GM10248 (cell line): ENCODE measurements at regions not wholly inside any gene's neighbourhood (a gene's known extent, or its start where the extent isn't known, plus 50 kb on each side); places are given as distances from the start of the nearest gene placed in this dataset.

Source experiments
- CTCF ChIA-PET: fragments of 300-600 bp; sonication (Branson Sonifier 250); formaldehyde crosslinking; extraction: SDS; loops from one replicate; lab custom pipeline; 2021; ENCODE audit warnings: antibody characterized with exemption; lab: Yijun Ruan, JAX
- POLR2A ChIA-PET: fragments of 350-650 bp; sonication (Branson Sonifier 250); formaldehyde crosslinking; extraction: SDS; loops from one replicate; lab custom pipeline; 2020; ENCODE audit warnings: antibody characterized with exemption; lab: Yijun Ruan, JAX
- DNase-seq: peaks from one replicate; pipeline ENCODE4 v3.0.0; 2012; ENCODE audit errors: extremely low spot score
- TF ChIP-seq, protein P1 (sequence below): IDR thresholded peaks from 2 replicates; pipeline ENCODE4 v1.5.1; 2012; ENCODE audit warnings: mild to moderate bottlenecking, low read depth; ENCODE audit errors: extremely low read depth, missing control alignments, control extremely low read depth

DNA sequence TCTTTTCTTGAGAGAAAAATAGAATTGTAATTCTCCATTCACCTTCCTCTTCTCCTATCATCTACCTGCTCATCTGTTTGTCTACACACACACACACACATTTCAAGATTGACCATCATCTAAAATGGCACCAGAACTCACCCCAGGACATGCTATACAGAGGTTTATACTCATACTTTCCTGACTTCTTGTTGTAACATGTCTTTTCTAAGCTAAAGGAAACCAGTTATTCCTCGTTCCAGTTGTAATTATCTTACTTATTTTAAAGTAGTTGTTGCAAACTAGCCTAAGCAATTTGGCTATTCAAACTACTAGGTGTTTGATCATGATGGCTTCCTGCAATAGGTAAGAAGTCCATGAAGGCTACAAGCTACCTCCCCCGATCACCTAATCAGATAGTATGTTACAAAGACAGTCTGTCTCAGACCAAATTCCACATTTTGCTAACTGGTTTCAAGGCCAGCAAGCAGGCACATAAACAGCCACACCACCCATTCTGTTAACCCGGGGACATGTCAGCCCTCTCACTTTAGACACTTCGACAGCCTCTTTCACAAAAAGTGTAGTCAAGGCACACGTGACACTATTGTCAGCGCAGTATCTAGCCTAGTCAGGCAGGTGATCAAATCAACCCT lies 189.7 kb downstream of the SHQ1 start:
- TF ChIP-seq, protein P1, sequence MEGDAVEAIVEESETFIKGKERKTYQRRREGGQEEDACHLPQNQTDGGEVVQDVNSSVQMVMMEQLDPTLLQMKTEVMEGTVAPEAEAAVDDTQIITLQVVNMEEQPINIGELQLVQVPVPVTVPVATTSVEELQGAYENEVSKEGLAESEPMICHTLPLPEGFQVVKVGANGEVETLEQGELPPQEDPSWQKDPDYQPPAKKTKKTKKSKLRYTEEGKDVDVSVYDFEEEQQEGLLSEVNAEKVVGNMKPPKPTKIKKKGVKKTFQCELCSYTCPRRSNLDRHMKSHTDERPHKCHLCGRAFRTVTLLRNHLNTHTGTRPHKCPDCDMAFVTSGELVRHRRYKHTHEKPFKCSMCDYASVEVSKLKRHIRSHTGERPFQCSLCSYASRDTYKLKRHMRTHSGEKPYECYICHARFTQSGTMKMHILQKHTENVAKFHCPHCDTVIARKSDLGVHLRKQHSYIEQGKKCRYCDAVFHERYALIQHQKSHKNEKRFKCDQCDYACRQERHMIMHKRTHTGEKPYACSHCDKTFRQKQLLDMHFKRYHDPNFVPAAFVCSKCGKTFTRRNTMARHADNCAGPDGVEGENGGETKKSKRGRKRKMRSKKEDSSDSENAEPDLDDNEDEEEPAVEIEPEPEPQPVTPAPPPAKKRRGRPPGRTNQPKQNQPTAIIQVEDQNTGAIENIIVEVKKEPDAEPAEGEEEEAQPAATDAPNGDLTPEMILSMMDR: no peak
- ChIA-PET CTCF (interaction anchor here (0.9 to 3.6 kb wide), 6 partner anchors 8 to 783 kb away, joined by 3 to 36 read pairs (median 3); no protein-coding TSS in a partner anchor), POLR2A (interaction anchor here (0.8 kb wide), 1 partner anchor 534 kb away, joined by 3 read pairs; no protein-coding TSS in a partner anchor)
- DNase-seq: no peak

DNA sequence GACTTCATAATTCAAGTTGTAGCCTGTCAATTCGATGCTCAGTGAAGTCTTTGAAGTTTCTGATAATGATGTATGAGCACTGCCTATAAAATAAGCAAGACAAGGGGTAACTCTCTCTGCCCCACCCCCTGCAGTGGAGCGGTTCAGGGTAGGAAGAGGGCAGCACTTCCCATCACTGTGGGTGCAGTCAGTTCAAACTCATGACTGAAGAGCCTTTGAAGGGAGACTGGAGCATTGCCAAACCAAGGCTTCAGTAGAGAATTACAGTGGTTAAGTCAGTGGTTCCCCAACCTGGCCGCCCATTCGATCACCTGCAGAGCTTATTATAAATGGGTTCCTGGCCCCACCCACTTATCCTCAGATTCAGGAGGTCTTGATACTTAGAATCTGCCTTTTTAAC lies 190.6 kb downstream of the SHQ1 start:
- ChIA-PET CTCF (interaction anchor here (0.9 to 3.6 kb wide), 6 partner anchors 9 to 428 kb away, joined by 3 to 36 read pairs (median 3); no protein-coding TSS in a partner anchor), POLR2A (interaction anchor here (0.6 kb wide), 1 partner anchor 265 kb away, joined by 3 read pairs; no protein-coding TSS in a partner anchor)
- no peak for DNase-seq
- TF ChIP-seq, protein P1: no peak

DNA sequence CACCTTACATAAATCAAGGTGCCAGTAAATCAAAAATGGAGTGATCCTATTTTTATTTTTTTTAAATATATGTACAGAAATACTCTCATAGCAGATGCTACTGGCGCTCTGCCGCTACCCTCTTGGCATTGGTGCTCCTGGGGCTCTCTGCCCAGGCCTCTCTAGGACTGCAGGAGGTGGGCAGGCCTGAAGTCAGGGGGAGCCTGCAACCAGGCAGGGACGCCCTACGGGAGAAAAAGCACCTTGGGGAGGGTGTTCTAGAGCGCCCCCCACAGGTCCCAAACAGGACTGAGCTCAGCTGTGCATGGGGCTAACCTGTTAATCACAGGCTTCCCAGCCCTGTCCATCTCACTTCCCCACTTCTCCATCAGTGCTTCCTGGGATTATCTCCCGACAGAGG lies 192.5 kb downstream of the SHQ1 start:
- ChIA-PET CTCF (interaction anchor here (1.1 to 3.6 kb wide), 4 partner anchors 11 to 400 kb away, joined by 3 to 36 read pairs (median 6); no protein-coding TSS in a partner anchor), POLR2A (no interaction called here)

DNA sequence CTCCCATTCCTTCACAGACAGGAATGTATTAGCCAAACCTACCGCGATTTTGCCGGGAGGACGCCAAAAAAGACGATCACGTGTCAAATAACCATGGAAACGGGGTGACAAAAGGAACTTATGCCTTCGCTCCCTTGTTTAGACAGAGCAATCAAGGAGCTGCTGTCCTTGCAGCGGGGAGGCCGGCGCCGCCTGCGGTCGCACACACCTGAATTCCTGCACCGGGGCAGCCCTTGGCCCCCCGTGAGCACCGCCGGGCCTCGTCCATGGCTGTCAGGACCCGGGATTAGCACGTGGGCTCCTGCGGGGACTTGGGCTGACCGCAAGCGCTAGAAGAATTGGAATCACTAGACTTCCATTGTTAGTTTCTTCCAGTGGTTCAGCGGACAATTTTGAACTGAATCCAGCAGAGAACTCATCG lies 193.1 kb downstream of the SHQ1 start:
- DNase-seq: no peak
- ChIA-PET CTCF (interaction anchor here (3.6 kb wide), 1 partner anchor 11 kb away, joined by 36 read pairs; no protein-coding TSS in a partner anchor), POLR2A (no interaction called here)
- TF ChIP-seq, protein P1: no peak

More for the DNA sequence above, 192.5 kb downstream of the SHQ1 start:
- DNase-seq: no peak
- TF ChIP-seq, protein P1: no peak

DNA sequence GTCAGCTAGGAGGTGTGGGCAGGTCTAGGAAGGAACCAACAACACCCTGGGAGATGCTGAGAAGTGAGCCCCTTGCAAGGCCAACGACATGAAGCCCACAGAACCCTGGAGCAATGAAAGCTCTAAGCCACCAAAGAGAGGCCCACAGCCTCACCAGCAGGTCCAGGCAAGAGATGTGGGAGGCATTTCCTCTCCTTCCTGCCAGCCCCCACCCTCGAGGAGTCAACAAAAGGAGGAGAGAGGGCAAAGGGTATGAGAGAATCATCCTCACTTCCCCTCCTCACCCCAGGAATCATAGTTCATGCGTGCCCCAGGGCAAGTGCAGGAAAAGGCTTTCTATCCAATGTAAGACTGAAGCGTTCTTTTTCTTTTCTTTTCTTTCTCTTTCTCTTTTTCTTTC lies 195.8 kb downstream of the SHQ1 start:
- no peak for DNase-seq
- TF ChIP-seq, protein P1: no peak
- ChIA-PET POLR2A (no interaction called here), CTCF (interaction anchor here (4.5 kb wide), 1 partner anchor 13 kb away, joined by 38 read pairs; no protein-coding TSS in a partner anchor)

DNA sequence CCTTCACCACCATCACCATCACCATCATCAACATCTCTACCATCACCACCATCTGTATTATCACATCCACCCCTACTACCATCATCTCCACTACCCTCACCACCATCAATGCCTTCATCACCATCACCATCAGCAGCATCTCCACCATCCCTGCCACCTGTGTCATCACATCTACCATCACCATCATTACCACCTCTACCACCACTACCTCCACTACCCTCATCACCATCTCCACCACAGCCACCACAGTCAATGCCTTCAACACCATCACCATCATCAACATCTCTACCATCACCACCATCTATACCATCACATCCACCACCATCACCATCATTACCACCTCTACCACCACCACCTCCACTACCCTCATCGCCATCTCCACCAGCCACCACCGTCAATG lies 196.7 kb downstream of the SHQ1 start:
- CTCF ChIA-PET: interaction anchor here (4.5 kb wide), 1 partner anchor 14 kb away, joined by 38 read pairs; no protein-coding TSS in a partner anchor
- TF ChIP-seq, protein P1: no peak
- POLR2A ChIA-PET: no interaction called here
- no peak for DNase-seq
